SHP77 treated with DMSO at 0.1 percent for 48 hours (cell line): ENCODE measurements at regions not wholly inside any gene's neighbourhood (a gene's known extent, or its start where the extent isn't known, plus 50 kb on each side); places are given as distances from the start of the nearest gene placed in this dataset.

ENCODE experiments used
- DNase-seq: peaks from one replicate; lab custom pipeline; 2025; lab: John Stamatoyannopoulos, UW

DNA sequence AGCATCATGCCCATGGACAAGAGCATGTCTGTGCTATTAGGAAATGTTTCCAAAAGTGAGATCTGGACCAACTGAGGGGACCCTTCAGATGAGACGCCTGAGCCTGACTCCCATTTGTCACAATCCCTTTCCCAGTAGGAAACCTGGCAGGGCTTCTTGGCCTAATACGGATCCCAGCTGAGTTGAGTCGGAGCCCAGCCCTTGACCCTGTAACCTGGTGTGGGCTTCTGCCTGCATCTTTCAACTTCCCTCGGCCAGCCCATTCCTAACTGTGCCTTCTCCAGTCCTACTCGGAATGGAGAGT lies 148.3 kb downstream of the IRX2 start:
- DNase-seq = no peak

GRCh38 chr5:2602451-2603271 lies 148.8 kb downstream of the IRX2 start:
- DNase-seq = no peak

- no peak for DNase-seq
Observed at GRCh38 chr5:2598503-2598902, 153.0 kb downstream of the IRX2 start.

DNA sequence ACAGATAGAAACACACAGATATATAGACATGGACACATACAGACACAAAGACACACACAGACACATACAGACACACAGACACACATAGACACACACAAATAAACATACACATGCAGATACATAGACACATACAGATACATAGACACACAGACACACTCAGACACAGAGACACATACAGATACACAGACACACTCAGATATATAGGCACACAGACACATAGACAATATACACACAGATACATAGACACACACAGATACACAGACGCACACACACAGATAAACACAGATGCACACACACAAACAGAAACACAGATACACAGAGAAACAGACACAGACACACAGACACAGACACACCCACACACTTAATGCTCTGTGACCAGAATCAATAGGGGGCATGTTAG lies 156.8 kb downstream of the IRX2 start:
- no peak for DNase-seq

DNA sequence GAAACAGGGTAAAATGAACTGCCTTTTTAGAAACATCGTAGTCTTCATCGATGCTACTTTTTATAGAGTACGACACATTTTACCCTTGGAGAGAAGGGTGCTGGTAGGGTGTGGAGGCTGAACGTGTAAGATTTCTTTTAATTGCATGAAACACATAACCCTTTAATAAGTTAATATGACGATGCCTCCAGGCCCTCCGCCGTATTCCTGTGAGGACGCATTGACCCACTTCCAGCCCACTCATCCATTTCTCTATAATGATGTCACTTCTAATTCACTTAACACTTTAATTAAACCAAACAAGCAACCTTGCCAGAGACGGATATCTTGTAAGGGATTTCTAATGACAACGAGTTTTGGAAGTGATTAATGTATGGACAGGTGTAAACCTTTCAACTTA lies 158.7 kb downstream of the IRX2 start:
- DNase-seq = no peak

DNA sequence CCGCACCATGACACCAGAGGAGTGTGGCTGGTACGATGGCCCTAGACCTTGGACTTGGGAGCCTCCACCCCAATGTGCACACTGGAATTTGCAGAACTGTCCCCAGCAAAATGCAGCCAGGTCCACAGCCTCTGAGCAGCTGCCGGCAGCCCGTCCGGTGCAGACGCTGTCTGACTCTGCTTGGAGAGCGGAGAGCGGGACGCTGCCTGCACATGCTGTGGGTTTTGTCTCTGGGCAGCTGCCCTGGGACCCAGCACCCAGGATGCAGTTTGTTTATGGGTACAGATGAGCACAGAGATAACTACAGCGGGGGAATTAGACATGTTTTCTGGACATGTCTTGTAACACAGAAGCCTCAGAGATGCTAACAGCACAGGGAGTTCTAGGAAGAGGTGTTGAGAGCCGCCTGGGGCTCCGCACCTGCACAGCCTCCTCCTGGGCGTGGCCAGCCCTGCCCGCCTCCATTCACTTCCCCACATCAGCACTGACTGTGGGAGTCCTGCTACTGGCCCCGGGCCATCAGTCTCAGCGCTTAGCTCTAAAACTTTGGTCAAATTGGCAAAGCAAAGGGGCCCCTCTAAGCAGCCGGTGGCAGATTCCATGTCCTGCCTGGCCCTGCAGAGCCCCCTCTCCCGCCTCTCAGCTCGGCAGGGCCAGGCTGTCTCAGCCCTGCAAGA lies 159.6 kb downstream of the IRX2 start:
- no peak for DNase-seq

- no peak for DNase-seq
Observed at GRCh38 chr5:2588850-2589501, 162.5 kb downstream of the IRX2 start.

- no peak for DNase-seq
Observed at GRCh38 chr5:2587189-2588031, 164.1 kb downstream of the IRX2 start.

GRCh38 chr5:2586016-2586715 lies 165.3 kb downstream of the IRX2 start:
- DNase-seq = no peak

DNA sequence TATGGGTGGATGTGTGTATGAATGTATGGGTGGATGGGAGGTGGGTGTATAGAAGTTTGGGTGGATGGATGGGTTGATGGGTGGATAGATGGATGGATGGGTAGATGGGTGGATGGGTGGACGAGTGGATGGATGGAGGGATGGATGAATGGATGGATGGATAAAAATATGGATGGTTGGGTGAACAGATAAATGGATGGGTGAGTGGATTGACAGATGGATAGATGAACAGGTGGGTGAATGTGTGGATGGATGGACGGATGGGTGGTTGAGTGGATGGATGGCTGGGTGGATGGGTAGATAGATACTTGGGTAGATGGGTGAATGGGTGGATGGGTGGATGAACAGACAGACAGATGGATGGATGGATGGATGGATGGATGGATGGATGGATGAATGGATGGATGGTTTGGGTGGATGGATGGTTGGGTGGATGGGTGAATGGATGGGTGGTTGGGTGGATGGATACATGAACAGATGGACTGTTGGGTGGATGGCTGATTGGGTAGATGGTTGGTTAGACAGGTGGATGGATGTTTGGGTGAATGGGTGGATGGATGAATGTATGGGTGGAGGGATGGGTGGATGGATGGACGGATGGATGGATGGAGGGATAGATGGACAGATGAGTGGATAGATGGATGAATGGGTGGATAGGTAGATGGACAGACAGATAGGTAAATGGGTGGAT lies 166.8 kb downstream of the IRX2 start:
- DNase-seq = no peak

GRCh38 chr5:2582507-2582906 lies 169.0 kb downstream of the IRX2 start:
- DNase-seq = no peak

DNA sequence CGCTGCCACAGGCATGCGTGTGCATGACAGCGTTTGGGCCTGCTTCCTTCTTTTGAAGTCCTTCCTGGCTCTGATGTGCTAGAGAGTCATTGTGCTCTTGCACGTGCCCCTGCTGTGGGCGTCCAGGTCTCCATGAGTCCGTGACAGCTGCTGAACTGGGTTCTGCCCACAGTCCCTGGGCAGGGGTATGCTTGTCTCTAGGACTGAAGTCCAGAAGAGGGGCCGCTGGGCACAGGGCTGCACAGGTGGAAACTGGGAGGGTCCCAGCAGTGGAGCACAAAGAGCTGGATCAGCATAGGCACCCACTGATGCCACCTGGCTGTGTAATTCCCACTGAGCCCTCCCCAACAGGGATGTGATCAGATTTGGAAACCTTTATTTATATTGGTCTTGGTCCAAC lies 169.4 kb downstream of the IRX2 start:
- no peak for DNase-seq

GRCh38 chr5:2581418-2581817 lies 170.1 kb downstream of the IRX2 start:
- no peak for DNase-seq

GRCh38 chr5:2579126-2579525 lies 172.4 kb downstream of the IRX2 start:
- no peak for DNase-seq

GRCh38 chr5:2577312-2578036 lies 174.0 kb downstream of the IRX2 start:
- DNase-seq = no peak

- DNase-seq = no peak
Observed at GRCh38 chr5:2576823-2577222, 174.7 kb downstream of the IRX2 start.

DNA sequence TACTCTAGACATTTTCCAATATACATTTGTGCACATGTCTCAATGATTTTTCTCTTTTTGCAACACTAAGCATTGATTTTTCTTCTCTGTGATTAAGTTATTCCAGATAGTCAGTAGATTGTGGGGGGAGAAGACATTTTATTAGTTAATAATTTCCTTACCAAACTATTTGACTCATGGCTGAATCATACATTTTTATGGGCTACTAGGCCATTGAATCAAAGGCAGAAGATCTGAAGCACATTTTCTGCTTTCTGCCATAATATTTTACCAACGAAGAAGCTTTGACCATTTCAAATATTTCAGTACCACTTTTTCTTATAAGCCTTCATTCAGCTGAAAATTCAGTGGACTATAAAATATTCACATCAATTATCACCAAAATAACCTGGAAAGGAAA lies 175.6 kb downstream of the IRX2 start:
- DNase-seq = no peak

GRCh38 chr5:2575292-2575691 lies 176.2 kb downstream of the IRX2 start:
- no peak for DNase-seq

DNA sequence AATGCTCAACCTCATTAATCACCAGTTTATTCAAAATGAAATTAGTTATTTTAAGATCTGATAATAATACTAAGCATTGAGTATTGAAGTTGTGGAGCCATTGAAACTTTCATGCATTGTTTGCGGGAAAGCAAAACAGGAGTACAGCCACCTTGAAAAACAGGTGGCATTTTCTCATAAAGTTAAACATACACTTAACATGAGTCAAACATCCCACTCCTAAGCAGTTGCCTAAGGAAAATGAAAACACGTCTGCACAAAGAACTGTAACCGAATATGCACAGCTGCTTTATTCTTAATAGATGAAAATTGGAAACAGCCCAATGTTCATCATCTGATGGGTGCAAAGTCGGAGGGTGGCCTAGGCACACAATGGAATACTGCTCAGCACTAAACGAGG lies 177.3 kb downstream of the IRX2 start:
- DNase-seq = no peak

- no peak for DNase-seq
Observed at GRCh38 chr5:2570586-2570985, 180.9 kb downstream of the IRX2 start.
